NCI-H128 (cell line): ENCODE measurements at regions not wholly inside any gene's neighbourhood (a gene's known extent, or its start where the extent isn't known, plus 50 kb on each side); places are given as distances from the start of the nearest gene placed in this dataset.

Experiments
- DNase-seq: peaks from one replicate; lab custom pipeline; 2025; ENCODE audit not compliant: unreplicated experiment; lab: John Stamatoyannopoulos, UW

DNA sequence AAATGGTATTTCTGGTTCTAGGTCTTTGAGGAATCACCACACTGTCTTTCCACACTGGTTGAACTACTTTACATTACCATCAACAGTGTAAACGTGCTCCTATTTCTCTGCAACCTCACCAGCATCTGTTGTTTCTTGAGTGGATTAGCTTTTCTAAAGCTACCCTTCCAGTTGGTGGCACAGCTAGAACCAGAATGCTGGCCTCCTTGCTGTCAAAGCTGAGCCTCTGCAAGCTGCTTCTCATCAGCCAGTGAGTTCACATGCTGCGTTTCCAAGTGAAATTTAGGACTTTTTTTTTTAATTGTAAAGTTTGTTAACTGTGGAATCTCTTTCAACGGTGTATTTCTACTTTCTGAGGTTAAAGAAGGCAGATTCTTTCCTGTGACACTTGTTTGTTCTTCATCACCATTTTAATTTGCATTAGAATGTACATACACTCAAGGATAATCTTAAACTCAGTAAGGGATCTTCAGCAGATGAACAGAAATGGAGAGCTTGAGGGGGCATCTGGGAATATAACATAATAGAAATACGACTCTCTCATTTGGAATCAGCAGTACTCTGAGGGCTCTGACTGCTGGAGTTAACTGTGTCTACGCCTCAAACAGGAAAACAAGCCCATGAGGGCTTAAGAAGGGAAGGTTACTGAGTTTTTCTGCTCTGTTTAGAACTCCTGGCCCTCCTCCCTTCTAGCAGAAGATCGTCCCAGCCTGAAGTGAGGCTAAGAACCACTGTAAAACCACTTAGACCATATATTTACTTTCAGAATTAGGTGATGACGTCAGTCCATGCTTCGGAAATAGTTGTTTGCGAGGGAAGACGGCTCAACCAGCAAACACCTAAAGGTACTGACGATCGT lies 148.4 kb upstream of the FAM20A start:
- no peak for DNase-seq

DNA sequence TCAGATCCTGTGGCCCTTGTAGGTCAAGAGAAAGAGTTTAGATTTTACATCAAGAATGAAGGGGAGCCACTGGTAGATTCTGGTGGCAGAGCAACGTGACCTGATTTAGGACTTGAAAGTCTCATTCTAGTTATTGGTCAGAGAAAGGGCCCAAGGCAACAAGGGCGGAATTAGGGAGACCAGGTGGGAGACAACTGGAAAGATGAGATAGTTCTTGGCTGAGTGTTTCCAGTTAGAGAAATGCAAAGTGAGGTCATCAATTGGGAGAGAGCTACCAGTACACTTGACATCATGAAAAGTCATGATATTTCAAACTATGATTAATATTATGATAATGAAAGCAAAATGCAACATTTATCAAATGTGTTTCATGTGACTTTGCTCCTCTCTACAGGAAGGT lies 147.2 kb upstream of the FAM20A start:
- DNase-seq, result no peak

DNA sequence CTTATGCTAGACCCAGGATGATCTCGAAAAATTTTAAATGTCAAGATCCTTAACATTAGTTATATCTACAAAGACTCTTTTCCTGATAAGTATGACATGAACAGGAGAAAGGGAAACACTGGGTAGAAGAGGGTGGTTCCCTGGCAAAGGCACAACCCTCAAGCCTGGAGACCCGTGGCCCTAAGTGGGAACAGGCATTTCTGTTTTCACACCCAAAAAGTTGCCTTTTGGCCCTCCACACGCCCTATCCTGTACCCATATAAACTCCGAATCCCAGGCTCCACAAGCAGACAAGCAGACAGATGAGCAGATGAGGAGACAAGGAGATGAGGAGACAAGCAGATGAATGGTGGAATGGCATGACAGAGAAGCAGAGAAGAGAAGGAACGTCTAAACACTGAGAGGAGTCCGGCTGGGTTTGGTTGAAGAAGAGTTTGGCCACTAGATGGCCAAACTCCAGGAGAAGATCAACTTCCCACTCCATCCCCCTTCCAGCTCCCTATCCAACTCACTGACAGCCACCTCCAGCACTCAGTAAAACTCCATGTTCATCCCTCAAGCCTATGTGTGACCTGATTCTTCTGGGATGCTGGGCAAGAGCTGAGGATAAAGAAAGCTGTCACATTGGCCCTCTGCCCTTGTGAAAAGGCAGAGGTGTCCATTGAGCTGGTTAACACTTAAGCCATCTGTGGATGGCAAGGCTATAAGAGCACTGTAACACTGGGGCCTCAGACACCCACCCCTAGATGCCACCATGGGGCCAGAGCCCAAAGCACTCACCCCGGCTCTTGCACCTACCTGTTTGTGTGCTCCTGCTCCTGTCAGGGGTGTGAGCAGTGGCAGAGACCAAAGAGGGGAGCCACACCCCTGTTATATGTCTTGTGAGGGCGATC lies 139.6 kb upstream of the FAM20A start:
- no peak for DNase-seq

GRCh38 chr17:68737761-68738443 lies 136.7 kb upstream of the FAM20A start:
- DNase-seq, result no peak

DNA sequence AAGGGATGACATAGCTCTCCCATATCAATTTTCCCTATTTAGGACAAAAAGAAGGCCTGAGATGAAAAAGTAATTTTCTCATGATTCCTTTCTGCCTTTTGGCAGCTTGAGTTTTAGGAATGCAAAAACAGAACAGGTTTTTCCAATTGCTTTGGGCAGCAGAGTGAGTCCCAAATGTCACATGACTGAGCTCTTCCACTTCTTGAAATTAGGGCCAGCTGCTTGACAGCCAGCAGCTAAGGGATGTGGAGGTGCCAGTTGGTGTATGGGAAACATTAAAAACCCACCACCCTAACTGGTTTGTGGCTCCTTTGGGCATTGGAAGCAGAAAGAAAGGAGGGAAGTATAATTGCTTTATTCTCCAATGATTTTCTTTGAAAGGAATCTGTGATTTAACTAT lies 133.8 kb upstream of the FAM20A start:
- no peak for DNase-seq

DNA sequence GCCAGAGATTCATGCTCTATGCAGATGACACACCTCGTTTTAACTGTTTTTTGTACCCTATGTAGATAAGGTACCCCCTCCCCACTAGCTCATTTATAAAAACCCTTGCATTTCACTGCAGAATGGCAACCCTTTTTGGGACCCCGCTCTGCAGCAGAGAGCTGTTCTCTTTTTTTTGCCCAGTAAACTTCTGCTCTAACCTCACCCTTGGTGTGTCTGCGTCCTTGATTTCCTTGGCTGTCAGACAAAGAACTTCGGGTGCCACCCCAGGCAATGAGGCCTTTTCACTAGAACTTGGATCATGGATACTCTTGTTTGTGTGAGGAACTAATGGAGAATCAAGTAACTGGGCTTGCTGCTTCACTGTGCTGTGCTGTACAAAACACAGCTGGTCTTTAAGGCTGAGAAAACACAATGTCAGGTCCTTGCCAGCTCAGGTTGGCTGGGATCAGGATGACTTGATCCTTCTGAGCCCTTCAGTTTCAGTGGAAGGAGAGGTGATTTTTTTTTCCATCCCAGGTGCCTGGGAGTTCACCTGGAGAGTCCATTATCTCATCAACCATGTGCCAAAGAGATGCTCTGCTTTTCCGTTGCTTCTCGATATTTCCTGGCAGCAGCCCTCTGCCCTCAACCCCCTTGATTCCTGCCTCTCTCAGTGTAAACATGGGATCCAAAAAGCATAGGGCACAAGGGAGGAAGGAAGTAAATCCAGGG lies 133.2 kb upstream of the FAM20A start:
- DNase-seq, result no peak

DNA sequence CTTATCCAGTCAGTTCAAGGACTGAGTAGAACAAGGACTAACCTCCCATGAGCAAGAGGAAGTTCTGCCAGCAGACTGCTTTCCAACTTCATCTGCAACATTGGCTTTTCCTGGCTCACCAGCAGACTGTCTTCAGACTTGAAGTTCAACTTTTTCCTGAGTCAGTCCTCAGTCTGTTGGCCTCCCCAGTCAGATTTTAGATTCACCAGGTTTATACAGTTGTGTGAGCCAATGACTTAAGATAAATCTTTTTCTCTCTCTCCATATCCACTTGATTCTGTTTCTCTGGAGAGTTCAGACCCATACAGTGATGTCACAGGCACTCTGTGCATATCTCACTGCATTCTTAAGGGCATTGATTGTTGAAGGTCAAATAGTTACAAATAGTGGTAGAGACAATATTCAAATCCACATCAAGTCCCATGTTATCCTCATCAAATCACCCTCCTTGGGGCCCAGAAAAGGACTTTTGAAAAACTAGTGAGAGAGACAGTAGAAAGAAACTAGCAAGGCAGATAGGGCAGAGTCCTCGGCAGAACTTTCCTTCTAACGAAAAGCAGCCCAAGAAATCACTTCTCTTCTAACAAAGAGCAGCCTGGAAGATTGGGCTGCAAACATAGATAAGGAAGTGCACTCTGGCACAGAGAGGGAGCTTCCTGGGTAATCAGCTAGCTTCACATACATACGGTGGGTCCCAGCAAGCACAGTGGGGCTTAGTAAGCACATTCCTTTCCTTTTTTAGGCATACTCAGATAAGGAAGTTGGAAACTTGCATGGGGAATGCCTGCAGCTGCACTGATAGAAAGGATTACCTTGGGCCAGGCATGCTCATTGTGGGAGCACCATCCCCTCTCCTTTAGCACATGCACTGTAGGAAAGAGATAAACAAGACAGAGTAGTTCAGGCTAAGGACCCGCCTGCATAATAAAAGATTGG lies 132.3 kb upstream of the FAM20A start:
- no peak for DNase-seq

DNA sequence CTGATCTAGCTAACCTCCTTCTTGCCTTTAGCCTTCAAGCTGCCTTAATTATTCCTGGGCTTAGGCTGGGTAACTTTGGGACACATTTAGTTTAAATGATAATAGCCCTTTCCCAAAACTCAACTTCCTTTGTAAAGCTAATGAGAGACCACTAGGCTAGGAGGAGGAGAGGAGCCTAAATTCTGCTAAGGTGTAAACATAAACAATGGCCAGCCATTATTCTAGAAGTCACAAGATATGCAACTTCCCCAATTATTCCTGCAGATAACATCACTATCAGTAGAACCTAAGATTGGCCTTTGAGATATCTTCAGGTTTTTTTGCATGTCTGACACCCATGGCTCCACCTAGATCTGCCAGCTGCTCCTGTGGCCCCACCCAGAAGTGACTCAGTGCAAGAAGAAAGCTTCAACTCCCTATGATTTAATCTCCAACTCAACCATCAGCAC lies 131.2 kb upstream of the FAM20A start:
- no peak for DNase-seq

- DNase-seq, result no peak
These were observed 130.3 kb upstream of the FAM20A start for GRCh38 chr17:68731465-68731864.

DNA sequence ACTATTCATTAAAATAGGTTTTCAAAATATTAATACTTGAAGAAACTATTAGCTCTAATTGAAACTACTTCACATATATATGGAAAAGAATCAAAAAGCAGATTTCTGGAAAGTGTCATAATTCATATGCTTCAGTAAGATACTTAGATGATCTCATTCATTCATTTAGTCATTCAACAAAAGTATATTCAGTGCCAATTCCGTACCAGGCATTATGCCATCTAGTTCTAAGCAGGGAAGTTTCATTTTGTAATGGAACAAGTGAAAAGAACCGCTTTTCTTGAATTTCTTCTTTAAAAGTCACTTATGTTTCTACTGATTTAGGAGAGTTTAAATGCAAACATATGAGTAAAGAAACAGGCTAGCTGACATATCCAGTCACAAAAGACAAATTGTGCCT lies 118.3 kb upstream of the FAM20A start:
- DNase-seq, result no peak

DNA sequence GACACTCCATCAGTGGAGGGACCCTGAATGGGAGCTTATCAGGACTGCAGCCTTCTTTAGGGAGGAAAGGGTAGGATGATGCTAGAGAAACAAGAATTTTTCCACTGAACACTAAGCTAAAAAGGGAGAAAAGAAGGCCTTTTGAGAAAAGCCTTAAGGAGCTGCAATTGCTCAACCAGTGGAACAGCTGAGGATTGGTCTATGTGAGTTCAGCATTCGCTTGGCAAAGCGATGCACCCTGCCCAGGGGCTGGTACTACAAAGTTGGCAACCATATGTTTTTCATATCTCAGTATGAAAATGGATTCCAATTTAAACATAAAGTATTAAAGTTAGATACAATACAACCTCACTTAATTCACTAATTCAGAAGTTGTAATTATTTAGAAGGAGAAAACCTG lies 117.8 kb upstream of the FAM20A start:
- no peak for DNase-seq

GRCh38 chr17:68718465-68718864 lies 117.3 kb upstream of the FAM20A start:
- no peak for DNase-seq

GRCh38 chr17:68714676-68715075 lies 113.5 kb upstream of the FAM20A start:
- DNase-seq, result no peak

- DNase-seq, result no peak
These were observed 110.7 kb upstream of the FAM20A start for GRCh38 chr17:68711858-68712257.

DNA sequence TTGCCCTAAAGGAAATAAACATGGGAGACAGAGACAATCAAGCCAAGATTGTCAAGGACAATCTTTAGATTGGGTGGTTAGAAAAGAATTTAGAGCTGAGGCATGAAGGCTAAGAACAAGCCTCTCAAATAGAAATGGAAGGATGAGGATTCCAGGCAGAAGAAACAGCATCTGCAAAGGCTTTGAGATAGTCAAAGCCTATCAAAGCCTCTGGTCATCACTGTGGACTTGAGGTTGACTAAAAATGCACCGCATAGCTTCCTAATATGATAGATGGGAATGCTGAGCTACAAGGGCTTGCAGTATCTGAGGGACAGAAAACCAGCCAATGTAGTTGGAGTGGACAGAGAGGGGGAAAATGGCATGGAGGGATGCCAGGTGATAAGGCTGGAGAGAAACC lies 109.8 kb upstream of the FAM20A start:
- no peak for DNase-seq

DNA sequence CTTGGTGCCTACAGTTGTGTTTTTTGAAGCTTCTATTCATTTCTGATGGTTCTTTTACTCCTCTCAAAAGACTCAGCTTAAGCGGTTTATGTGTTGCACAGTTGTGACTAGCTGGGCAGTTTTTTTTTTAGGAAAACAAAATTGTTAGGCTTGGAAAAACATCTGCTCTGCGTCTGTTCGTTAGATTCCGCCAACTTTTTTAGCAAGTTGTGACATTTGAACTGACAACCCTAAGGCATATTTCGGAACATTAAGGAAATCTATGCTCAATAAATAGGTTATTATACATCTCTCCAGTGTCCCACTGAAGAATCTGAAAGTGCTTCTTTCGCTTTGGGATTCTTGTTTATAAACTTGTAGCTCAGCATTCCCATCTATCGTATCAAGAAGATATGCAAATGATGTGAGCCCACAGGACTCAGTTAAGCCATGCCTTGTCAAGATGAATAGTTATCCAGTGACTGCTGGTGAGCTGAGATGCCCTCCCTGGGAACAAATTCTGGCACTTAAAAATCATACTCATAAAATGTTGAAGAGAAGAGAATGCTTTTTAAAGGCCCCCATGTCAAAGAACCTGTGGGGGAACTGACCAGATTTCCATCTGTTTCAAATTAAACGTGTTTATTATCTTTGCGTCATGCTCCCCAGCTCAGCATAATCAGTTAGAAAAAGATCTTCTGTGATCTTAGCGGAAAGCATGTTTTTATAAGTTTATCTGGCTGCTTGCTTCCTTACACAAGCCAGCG lies 109.0 kb upstream of the FAM20A start:
- no peak for DNase-seq

DNA sequence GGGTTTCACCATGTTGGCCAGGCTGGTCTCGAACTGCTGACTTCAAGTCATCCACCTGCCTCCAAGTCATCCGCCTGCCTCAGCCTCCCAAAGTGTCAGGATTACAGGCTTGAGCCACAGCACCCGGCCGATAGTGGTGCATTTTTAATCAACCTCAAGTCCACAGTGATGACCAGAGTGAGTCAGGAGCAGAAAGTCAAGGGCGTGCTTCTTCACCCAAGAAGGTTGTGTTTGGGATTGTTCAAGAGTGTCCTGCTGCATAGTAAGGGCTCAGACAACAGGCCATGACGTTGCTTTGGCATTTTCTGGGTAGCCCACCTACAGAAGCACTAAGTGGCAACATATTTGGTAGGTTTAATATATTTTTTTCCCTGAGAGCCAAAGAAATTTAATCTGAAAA lies 108.3 kb upstream of the FAM20A start:
- no peak for DNase-seq

- no peak for DNase-seq
These were observed 105.9 kb upstream of the FAM20A start for GRCh38 chr17:68707031-68707430.

- no peak for DNase-seq
These were observed 105.3 kb upstream of the FAM20A start for GRCh38 chr17:68706356-68706920.
